SK-N-SH treated with all-trans-retinoic acid at 6 μM for 48 hours (cell line): ENCODE measurements at regions not wholly inside any gene's neighbourhood (a gene's known extent, or its start where the extent isn't known, plus 50 kb on each side); places are given as distances from the start of the nearest gene placed in this dataset.

Experiments used
- BACH2 ChIP-seq: fragments of 250-450 bp; sonication (Bioruptor Pico); IDR thresholded peaks from 2 replicates; pipeline ENCODE4 v1.9.0; 2021; ENCODE audit warnings: mild to moderate bottlenecking, borderline replicate concordance
- ZFP3 ChIP-seq: fragments of 250-450 bp; sonication (Bioruptor Pico); IDR thresholded peaks from 2 replicates; pipeline ENCODE4 v1.5.0; 2020; ENCODE audit warnings: mild to moderate bottlenecking, moderate library complexity
- TF ChIP-seq, protein P1 (sequence below): fragments of 250-450 bp; sonication (Bioruptor Pico); IDR thresholded peaks from 2 replicates; pipeline ENCODE4 v1.8.0; 2020; ENCODE audit warnings: mild to moderate bottlenecking, moderate library complexity, borderline replicate concordance

DNA sequence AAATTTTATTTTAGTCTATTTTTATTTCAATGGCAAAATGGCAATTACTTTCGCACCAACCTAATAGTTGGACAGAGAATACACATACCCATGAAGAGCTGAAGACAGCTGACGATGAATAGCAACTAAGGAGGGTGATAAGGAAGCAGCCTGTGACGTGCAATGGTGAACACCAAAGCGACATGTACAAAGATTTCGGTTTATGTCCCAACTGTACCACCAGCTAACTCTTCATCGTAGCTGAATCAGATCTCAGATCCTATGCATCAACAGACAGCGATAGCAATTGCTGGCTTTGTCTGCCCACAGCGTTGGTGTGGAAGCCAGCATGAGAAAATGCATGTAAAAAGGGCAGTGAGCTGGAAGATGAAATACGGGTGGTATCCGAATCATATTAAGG lies 130.6 kb upstream of the ANKH start:
- no peak for TF ChIP-seq BACH2 (CRISPR knock-in tag)
- TF ChIP-seq ZFP3 (CRISPR knock-in tag): no peak
- TF ChIP-seq, protein P1, sequence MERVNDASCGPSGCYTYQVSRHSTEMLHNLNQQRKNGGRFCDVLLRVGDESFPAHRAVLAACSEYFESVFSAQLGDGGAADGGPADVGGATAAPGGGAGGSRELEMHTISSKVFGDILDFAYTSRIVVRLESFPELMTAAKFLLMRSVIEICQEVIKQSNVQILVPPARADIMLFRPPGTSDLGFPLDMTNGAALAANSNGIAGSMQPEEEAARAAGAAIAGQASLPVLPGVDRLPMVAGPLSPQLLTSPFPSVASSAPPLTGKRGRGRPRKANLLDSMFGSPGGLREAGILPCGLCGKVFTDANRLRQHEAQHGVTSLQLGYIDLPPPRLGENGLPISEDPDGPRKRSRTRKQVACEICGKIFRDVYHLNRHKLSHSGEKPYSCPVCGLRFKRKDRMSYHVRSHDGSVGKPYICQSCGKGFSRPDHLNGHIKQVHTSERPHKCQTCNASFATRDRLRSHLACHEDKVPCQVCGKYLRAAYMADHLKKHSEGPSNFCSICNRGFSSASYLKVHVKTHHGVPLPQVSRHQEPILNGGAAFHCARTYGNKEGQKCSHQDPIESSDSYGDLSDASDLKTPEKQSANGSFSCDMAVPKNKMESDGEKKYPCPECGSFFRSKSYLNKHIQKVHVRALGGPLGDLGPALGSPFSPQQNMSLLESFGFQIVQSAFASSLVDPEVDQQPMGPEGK (CRISPR knock-in tag): no peak
